Mesothelial cell of epicardium (in vitro differentiated cells): ENCODE measurements at regions not wholly inside any gene's neighbourhood (a gene's known extent, or its start where the extent isn't known, plus 50 kb on each side); places are given as distances from the start of the nearest gene placed in this dataset.

Experiments used
- DNase-seq, 2 experiments: peaks; one replicate each; pipeline ENCODE4 v3.0.0; 2021; ENCODE audit warnings: low spot score in 2 of 2; ENCODE audit not compliant: unreplicated experiment in 2 of 2
- H3K27ac Mint-ChIP-seq: 2 replicates; pipeline ENCODE4 v1.8.0; 2021; ENCODE audit warnings: mixed read lengths
- H3K27me3 Mint-ChIP-seq: 2 replicates; pipeline ENCODE4 v1.8.0; 2021; ENCODE audit warnings: low read depth, mixed read lengths
- H3K36me3 Mint-ChIP-seq: 2 replicates; pipeline ENCODE4 v1.8.0; 2021; ENCODE audit warnings: mixed read lengths
- H3K4me1 Mint-ChIP-seq: 2 replicates; pipeline ENCODE4 v1.8.0; 2021; ENCODE audit warnings: mixed read lengths
- H3K4me3 Mint-ChIP-seq: 2 replicates; pipeline ENCODE4 v1.8.0; 2021; ENCODE audit warnings: mild to moderate bottlenecking, moderate library complexity, mixed read lengths
- H3K9me3 Mint-ChIP-seq: 2 replicates; pipeline ENCODE4 v1.8.0; 2021; ENCODE audit warnings: mixed read lengths
- CTCF ChIP-seq: fragments of 200-600 bp; sonication (generic); IDR thresholded peaks from one replicate; pipeline ENCODE4 v1.5.0; 2021; ENCODE audit warnings: antibody characterized with exemption; ENCODE audit not compliant: unreplicated experiment

DNA sequence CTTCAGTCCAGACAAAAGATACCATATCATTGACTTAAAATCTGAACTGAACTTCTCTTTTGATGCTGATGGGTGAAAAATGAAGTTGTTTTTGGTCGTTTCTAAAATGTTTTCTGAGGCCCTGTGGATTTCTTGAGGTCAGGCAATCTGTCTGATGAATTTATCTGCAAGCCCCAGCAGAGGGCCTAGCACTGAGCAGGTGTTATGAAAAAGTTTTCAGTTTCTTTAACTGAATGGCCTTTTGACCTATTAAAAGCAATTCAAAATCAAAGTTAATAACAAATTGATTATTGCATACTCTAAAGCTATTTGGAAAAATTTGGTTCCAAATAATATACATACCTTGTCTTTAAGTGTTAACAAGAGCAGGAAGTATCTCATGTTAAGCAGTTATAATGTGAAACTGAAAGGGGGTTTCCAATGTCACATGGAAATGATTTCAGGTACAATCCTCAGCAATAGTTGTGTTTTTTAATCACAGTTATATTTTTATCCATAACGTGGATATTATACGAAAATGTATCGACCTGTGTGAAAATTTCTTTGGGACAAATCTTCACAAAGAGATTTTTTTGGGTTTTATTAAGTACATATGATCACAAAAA lies 285.0 kb downstream of the SPANXN1 start:
- Mint-ChIP-seq H3K27me3 (no peaks in the 10 kb centered on the region), H3K4me3 (no peak overlapping the region), H3K9me3 (peaks cover 31% of the 10 kb centered on the region), H3K4me1 (no peaks in the 10 kb centered on the region), H3K36me3 (no peaks in the 10 kb centered on the region), H3K27ac (no peak overlapping the region)
- DNase-seq: no peak
- TF ChIP-seq CTCF: no peak

DNA sequence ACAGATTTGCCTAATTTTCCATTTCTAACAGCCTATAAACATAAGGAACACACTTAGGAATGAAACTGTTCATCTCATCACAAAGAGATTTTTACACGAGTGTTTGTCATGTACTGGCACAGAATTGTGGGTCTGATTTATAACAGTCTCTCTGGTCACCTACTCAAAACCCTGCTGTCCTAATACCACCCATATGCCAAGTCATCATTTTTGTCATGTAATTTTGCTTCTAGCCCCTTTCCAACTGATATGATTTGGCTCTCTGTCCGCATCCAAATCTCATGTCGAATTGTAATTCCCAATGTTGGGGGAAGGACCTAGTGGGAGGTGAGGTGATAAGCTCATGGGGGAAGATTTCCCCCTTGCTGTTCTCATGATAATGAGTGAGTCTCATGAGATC lies 284.1 kb upstream of the SLITRK2 start:
- TF ChIP-seq CTCF: no peak
- Mint-ChIP-seq H3K4me1 (no peaks in the 10 kb centered on the region), H3K4me3 (no peak overlapping the region), H3K27me3 (no peaks in the 10 kb centered on the region), H3K36me3 (no peaks in the 10 kb centered on the region), H3K9me3 (peaks cover 34% of the 10 kb centered on the region), H3K27ac (no peak overlapping the region)
- no peak for DNase-seq

GRCh38 chrX:145549496-145549895 lies 268.1 kb upstream of the SLITRK2 start:
- Mint-ChIP-seq H3K9me3 (peaks cover 22% of the 10 kb centered on the region), H3K27me3 (no peaks in the 10 kb centered on the region), H3K4me3 (no peak overlapping the region), H3K36me3 (no peaks in the 10 kb centered on the region), H3K27ac (no peak overlapping the region), H3K4me1 (no peaks in the 10 kb centered on the region)
- no peak for TF ChIP-seq CTCF
- no peak for DNase-seq

- peak; percentile 43 for TF ChIP-seq CTCF
- Mint-ChIP-seq H3K36me3 (no peaks in the 10 kb centered on the region), H3K27me3 (no peaks in the 10 kb centered on the region), H3K9me3 (peaks cover 16% of the 10 kb centered on the region), H3K4me3 (no peak overlapping the region), H3K27ac (no peak overlapping the region), H3K4me1 (no peaks in the 10 kb centered on the region)
- no peak for DNase-seq
Observed at GRCh38 chrX:145552643-145553042, 265.0 kb upstream of the SLITRK2 start.

- no peak overlapping the region for H3K4me3 Mint-ChIP-seq
- TF ChIP-seq CTCF: no peak
- no peaks in the 10 kb centered on the region for H3K36me3 Mint-ChIP-seq
- H3K4me1 Mint-ChIP-seq: no peaks in the 10 kb centered on the region
- no peak for DNase-seq
- peaks cover 24% of the 10 kb centered on the region for H3K9me3 Mint-ChIP-seq
- H3K27ac Mint-ChIP-seq: no peak overlapping the region
- no peaks in the 10 kb centered on the region for H3K27me3 Mint-ChIP-seq
Observed at GRCh38 chrX:145553702-145554101, 263.9 kb upstream of the SLITRK2 start.

DNA sequence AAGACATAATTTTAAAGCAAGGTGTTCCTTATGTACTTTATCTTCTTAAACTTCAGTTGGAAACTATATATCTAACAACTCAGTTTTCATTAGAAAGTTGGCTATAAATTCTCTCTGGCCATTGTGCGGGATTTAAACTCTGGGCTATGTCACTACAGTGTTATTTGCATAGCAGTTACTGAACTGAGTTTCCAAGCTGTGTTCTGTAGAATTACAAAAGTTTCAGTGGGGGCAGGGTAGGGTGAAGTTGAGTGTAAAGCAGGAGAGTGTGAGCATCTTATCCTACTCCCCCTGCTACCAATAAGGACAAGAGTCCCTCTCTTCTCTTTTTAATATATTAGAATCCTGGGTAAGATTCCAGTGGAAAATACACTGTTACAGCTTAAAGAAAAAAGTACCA lies 254.5 kb upstream of the SLITRK2 start:
- Mint-ChIP-seq H3K27ac (no peak overlapping the region), H3K9me3 (peaks cover 53% of the 10 kb centered on the region), H3K4me1 (no peaks in the 10 kb centered on the region), H3K4me3 (no peak overlapping the region), H3K27me3 (no peaks in the 10 kb centered on the region), H3K36me3 (no peaks in the 10 kb centered on the region)
- no peak for DNase-seq
- no peak for TF ChIP-seq CTCF
